ENCODE measurements at regions not wholly inside any gene's neighbourhood (a gene's known extent, or its start where the extent isn't known, plus 50 kb on each side); places are given as distances from the start of the nearest gene placed in this dataset.

DNA sequence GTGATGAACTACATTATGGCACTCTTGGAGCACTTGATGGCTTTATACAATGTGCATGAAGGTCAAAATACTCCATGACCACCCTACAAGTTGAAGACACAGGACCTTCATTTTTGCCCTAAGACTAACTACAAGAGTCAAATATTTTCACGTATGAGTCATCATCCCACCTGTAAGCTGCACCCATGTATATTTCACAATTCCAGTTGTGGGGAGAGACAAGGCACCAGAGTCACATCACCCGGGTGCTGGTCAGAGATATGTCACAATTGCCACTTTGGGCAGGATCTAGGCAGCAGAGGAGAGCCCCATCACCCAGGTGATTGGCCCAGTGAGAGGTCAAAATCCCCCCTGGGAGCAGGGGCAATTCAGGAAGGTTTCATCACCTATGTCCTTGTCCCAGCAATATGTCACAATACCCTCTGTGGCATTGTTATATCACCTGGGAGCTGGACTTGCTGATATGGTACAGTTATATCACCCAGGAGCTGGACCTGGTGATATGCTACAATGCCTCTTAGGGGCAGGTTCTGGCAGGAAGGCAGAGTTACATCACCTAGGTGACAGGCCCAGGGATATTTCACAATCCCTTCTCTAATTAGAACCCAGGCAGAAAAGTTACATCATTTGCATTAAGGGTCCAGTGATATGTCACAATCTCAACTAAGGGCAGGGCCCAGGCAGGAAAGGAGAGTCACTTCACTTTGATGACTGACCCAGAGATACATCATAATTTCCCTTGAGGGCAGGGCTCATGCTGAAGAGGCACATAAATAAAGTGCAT, 1839.2 kb downstream of the TP53TG3F start:
- 0% methylated on average over 2 of the region's 2 CpGs for WGBS (ENCODE audit: insufficient coverage, low coverage, missing lambda C conversion rate)
- no peaks in the 10 kb centered on the region for H3K79me2 ChIP-seq (ENCODE audit: control insufficient read depth, insufficient read depth, low read length)
- H3K27me3 ChIP-seq (ENCODE audit: control insufficient read depth in 2 of 2, insufficient read depth in 2 of 2, low read length in 2 of 2): no peaks in the 10 kb centered on the region
- no TSS peak for BruUV-seq (replicated peaks)
- H3K4me3 ChIP-seq: no peak overlapping the region
- no peak overlapping the region for H2AFZ ChIP-seq (ENCODE audit: low read depth, low read length)
- H3K9me3 ChIP-seq (replicated peaks; ENCODE audit: control insufficient read depth, insufficient read depth, low read depth, low read length): peaks cover 2% of the 10 kb centered on the region; the same call in 1 of the 2 replicates
- H4K20me1 ChIP-seq (replicated peaks; ENCODE audit: control insufficient read depth, insufficient read depth, low read length): no peaks in the 10 kb centered on the region
- ChIA-PET CTCF (ENCODE audit: low intra/inter-chr PET ratio) (no interaction called here), POLR2A (no interaction called here)
- H3K27ac ChIP-seq (ENCODE audit: extremely low read depth, low read depth, low read length): no peak overlapping the region
- intact Hi-C loops (cut with micrococcal nuclease) (loop anchor here (2.0 kb wide), 1 partner anchor 46 kb away; no protein-coding TSS in a partner anchor), in situ Hi-C loops (cut with MboI) (no loop called here)
- no peaks in the 10 kb centered on the region for H3K36me3 ChIP-seq (ENCODE audit: control insufficient read depth, insufficient read depth, low read length)
- no peak for ATAC-seq
- H3K9ac ChIP-seq (ENCODE audit: insufficient read depth in 1 of 2, low read depth in 2 of 2, low read length in 2 of 2): no peak overlapping the region
- no peak for FAIRE-seq
- H3K4me2 ChIP-seq (ENCODE audit: insufficient read depth, low read length): no peak overlapping the region
- no peaks in the 10 kb centered on the region for H3K9me1 ChIP-seq (ENCODE audit: control insufficient read depth, insufficient read depth, low read length)
- DNase-seq (ENCODE audit: extremely low read depth in 1 of 4, low spot score in 3 of 4): no peak
- H3K4me1 ChIP-seq (replicated peaks in 1 of 2; ENCODE audit: control insufficient read depth in 2 of 2, insufficient read depth in 2 of 2, low read length in 2 of 2): no peaks in the 10 kb centered on the region
- TF ChIP-seq ARHGAP35 (IDR thresholded peaks at IDR 0.05; ENCODE audit: partially characterized antibody) (no peak), CEBPB (tag; IDR thresholded peaks at IDR 0.05) (0 out of 2 replicates have a peak, but pooled peaks have one; percentile 41)

DNA sequence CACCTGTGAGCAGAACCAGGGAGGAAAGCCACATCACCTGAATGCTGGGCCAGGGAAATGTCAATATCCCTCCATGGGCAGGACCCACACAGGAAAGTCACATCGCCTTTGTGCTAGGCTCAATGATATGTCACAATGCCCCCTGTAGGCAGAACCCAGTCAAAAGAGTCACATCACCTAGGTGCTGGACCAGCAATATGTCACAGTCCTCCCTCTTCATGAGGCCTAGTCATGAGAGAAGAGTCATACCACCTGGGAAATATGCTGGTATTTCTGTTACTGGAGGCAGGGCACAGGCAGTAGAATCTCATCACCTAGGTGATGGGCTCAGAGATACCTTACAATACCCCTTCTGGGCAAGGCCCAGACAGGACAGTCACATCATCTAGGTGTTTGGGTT, 1843.4 kb downstream of the TP53TG3F start:
- Histone ChIP-seq H3K4me3 (no peak overlapping the region), H3K9ac (ENCODE audit: insufficient read depth in 1 of 2, low read depth in 2 of 2, low read length in 2 of 2) (no peak overlapping the region), H3K27ac (ENCODE audit: extremely low read depth, low read depth, low read length) (no peak overlapping the region), H3K27me3 (ENCODE audit: control insufficient read depth in 2 of 2, insufficient read depth in 2 of 2, low read length in 2 of 2) (no peaks in the 10 kb centered on the region), H3K4me2 (ENCODE audit: insufficient read depth, low read length) (no peak overlapping the region), H3K9me3 (replicated peaks; ENCODE audit: control insufficient read depth, insufficient read depth, low read depth, low read length) (peaks cover 2% of the 10 kb centered on the region; the same call in 1 of the 2 replicates), H3K4me1 (replicated peaks in 1 of 2; ENCODE audit: control insufficient read depth in 2 of 2, insufficient read depth in 2 of 2, low read length in 2 of 2) (no peaks in the 10 kb centered on the region), H3K9me1 (ENCODE audit: control insufficient read depth, insufficient read depth, low read length) (no peaks in the 10 kb centered on the region), H2AFZ (ENCODE audit: low read depth, low read length) (no peak overlapping the region), H3K36me3 (ENCODE audit: control insufficient read depth, insufficient read depth, low read length) (no peaks in the 10 kb centered on the region), H3K79me2 (ENCODE audit: control insufficient read depth, insufficient read depth, low read length) (no peaks in the 10 kb centered on the region), H4K20me1 (replicated peaks; ENCODE audit: control insufficient read depth, insufficient read depth, low read length) (no peaks in the 10 kb centered on the region)
- no peak for TF ChIP-seq ZNF695 (CRISPR knock-in tag; IDR thresholded peaks at IDR 0.05)
- no peak for TF ChIP-seq RBM15 (IDR thresholded peaks at IDR 0.05; ENCODE audit: insufficient read depth, low read length)
- no peak for TF ChIP-seq CBX1 (IDR thresholded peaks at IDR 0.05; ENCODE audit: low read depth)
- WGBS (ENCODE audit: insufficient coverage, low coverage, missing lambda C conversion rate): 0% methylated on average over 1 of the region's 1 CpG
- DNase-seq (ENCODE audit: extremely low read depth in 1 of 4, low spot score in 3 of 4): no peak
- no peak for FAIRE-seq
- intact Hi-C loops (cut with micrococcal nuclease) (no loop called here), in situ Hi-C loops (cut with MboI) (no loop called here)
- ATAC-seq: no peak
- CTCF ChIA-PET (ENCODE audit: low intra/inter-chr PET ratio): no interaction called here
- POLR2A ChIA-PET: no interaction called here
- BruUV-seq (replicated peaks): no TSS peak

All from K562 (cell line).